ENCODE measurements at regions not wholly inside any gene's neighbourhood (a gene's known extent, or its start where the extent isn't known, plus 50 kb on each side); places are given as distances from the start of the nearest gene placed in this dataset.
"Not testable (repeated sequence)": the region's sequence is repeated elsewhere in the genome, so short reads cannot be mapped to it uniquely, and the experiment has no call there.

DNA sequence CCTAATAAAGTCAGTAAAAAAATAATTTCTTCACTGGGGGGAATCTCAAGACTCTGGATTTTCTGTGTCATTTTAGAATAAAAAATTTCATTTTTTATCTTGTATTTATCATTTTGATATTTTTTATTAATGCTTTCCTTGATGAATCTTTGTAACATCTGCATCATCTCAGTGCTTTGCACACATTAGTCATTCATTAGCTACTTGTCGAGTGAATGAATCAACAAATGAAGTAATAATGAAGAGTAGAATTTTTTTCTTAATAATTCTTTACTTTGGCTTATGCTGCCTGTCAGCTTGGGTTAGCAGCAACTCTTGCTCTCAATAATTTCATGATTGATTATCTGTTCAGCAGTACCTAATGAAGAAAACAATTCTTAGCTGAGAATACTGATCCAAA is 530.8 kb downstream of the GRXCR1 start:
- DNase-seq (ENCODE audit: low read depth in 2 of 3, low spot score in 1 of 3): no peak

DNA sequence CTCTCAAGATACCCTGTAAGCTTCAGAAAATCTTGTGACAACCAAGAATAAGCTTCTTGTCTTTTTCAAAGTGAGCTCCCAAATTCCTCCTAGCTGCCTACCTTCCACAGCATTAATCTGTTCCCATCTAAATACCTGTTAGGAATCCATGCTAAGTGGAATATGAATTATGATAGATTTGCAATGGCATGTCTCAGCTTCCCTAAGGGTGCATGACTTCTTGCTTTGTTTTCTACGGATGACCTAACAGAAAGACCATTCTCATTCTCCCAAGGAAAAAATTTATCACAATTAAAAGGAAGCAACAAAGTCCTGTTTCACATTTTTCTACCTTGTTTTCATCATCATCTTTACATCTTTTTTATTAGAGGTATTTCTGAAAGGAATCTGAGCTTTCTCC is 532.7 kb downstream of the GRXCR1 start:
- DNase-seq (ENCODE audit: low read depth in 2 of 3, low spot score in 1 of 3): no peak

DNA sequence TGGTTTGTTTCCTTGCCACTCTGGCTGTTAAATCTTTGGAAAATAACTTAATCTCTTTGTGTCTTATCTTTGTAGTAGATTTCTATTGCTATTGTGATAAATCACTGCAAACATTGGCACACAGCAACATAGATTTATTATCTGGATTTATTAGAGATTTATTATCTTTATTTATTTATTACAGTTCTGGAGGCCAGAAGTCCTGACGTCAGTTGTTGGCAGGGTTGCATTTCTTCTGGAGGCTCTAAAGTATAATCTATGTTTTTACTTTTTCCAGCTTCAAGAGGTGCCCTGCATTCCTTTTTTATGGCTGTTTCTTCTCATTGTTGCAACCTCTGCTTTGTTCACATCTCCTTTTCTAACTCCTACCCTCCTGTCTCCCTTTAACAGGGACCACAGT is 542.8 kb downstream of the GRXCR1 start:
- DNase-seq (ENCODE audit: low read depth in 2 of 3, low spot score in 1 of 3): no peak

DNA sequence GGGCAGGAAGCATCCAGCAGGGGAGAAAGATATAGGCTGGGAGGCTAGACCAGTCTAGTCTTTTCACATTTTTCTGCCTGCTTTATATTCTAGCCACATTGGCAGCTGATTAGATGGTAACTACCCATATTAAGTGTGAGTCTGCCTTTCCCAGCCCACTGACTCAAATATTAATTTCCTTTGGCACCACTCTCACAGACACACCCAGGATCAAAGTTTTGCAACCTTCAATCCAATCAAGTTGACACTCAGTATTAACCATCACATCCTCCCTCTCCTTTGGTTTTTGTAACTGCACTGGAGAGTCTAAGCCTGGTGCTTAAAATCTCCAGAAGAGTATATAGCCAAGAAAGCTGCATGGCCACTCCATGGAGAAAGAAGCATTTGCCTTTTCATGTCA is 560.4 kb downstream of the GRXCR1 start:
- DNase-seq (ENCODE audit: low read depth in 2 of 3, low spot score in 1 of 3): no peak

DNA sequence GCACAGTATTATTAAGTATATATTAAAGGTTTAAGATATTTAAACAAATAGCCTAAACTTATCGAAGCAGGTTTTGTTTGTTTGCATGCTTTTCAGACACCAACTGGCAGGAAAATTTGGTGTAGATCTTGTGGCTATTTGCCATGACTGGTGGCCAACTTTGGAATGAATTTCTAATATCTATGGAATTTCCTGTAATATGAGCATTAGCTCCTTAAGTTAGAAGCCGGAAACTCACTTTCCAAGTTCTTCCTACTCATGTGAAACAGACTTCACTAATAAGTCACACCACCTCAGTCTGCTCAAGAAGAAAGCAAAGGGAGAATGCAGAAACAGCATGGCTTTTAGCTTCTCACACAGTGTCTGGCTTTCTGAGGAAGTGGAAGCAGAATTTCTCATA is 563.9 kb downstream of the GRXCR1 start:
- DNase-seq (ENCODE audit: low read depth in 2 of 3, low spot score in 1 of 3): no peak

DNA sequence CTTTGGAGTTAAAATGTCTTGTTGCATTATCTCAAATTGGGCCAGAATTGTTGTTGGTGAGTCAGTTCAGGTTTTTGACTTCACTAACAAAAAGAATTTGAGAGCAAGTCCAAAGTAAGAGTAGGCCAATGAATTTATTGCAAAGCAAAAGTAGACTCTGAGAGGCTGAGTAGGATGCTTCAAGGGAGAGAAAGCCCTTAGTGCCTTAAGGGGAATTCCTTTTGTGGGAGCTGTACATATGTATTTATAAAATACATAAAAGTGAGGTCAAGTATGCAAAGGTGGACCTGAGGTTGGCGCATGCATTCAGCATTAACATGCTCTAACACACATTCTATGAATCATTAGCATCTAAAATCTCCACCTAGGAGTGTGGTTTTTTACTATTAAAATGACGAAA is 565.4 kb downstream of the GRXCR1 start:
- DNase-seq (ENCODE audit: low read depth in 2 of 3, low spot score in 1 of 3): no peak

DNA sequence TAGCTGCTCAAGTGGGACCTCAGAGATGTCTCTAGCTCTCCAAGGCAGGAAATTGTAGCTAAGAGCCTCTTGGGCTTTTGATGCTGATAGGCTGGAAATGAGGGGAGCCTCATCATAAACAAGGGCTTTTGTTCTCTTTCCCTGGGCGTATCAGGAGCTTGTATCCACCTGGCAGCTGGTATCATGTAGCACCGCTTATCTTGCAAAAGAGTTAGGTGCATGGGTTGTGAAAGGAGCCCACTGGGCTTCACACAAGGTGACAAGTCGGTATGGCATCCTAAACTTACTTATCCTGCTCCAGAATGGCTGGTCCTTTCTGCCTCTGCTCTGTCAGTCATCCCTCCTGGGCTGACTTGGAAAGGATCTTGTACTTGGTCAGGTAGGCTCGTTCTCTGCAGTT is 565.8 kb downstream of the GRXCR1 start:
- DNase-seq (ENCODE audit: low read depth in 2 of 3, low spot score in 1 of 3): no peak

DNA sequence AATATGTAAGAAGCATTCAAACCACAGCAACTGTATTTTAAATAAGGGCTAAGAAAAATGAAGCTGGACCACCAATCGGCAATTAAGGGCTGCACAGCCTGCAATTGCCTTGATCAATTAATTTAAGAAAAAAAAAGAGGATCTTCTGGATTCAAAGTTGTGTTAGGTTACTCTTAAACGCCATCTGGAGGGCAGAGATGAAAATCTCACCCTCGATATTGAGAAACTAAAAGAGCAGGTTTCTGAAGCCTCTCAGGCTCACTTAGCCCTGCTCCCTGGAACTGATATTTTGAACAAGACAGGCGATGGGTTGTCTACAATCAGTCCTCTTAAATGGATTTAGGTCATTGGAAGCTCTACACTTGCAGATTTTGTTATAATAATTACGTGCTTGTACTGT is 579.4 kb downstream of the GRXCR1 start:
- DNase-seq (ENCODE audit: low read depth in 2 of 3, low spot score in 1 of 3): no peak

DNA sequence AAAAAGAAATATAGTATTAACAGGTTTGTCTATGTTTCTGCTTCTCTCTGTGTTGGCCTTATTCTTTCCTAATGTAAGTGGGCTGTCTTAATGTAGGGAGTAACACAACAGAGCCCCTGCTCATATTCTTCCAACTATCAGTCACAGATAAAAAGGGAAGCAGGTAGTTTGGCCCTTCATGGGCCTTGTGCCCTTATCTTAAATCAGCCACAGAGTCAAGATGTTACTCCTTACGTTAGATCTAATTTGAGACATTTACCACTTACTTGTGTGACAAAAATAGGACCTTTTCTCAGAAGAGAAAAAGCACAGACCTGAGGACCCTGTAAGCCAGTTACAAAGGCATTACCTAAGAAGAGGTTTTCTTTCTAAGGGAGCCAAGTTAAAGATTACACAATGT is 589.0 kb downstream of the GRXCR1 start:
- no peak for DNase-seq (ENCODE audit: low read depth in 2 of 3, low spot score in 1 of 3)

DNA sequence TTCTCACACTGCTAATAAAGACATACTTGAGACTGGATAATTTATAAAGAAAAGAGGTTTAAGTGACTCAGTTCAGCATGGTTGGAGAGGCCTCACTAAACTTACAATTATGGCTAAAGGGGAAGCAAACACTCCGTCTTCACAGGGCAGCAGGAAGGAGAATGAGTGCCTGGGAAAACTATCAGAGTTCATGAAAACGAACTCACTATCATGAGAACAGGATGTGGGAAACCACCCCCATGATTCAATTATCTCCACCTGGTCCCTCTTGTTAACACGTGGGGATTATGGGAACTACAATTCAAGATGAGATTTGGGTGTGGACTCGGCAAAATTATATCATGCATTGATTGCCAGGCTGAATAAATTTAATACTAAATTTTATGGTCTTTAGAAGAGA is 592.7 kb downstream of the GRXCR1 start:
- DNase-seq (ENCODE audit: low read depth in 2 of 3, low spot score in 1 of 3): no peak

DNA sequence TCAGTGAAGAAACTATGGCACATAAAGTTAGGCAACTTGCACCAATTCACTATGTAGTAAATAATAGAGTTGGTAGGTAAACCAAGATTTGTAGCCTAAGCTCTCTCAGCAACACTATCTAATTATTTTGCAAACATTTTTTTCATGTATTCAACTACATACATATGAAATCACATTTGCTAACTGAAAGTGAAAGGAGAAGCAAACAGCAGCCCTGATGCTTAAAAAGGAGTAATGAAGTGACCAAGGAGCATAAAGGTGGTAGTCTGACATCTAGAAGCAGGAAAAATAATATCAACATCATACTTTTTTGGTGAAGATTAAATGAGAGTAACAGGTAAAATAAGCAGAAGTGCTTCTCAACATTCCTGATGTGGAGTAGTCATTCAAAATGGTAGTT is 603.7 kb downstream of the GRXCR1 start:
- no peak for DNase-seq (ENCODE audit: low read depth in 2 of 3, low spot score in 1 of 3)

DNA sequence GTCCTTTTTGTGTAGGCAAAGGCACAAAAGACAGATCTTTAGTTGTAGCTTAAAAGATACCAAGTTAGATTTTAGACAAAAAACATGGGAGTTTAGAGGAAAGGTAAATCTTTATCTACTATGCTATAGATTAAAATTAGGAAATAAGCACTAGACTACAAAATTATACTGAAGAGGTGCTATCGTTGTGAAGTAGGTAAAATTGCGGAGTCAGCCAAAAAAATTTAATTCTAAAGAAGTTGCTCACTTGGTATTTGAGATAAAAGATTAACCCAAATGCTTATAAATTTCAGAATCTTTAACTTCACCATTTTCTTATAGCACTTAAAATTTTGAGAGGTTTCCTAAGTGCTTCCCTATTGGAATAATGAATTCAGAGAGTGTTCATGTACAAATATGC is 604.1 kb downstream of the GRXCR1 start:
- no peak for DNase-seq (ENCODE audit: low read depth in 2 of 3, low spot score in 1 of 3)

DNA sequence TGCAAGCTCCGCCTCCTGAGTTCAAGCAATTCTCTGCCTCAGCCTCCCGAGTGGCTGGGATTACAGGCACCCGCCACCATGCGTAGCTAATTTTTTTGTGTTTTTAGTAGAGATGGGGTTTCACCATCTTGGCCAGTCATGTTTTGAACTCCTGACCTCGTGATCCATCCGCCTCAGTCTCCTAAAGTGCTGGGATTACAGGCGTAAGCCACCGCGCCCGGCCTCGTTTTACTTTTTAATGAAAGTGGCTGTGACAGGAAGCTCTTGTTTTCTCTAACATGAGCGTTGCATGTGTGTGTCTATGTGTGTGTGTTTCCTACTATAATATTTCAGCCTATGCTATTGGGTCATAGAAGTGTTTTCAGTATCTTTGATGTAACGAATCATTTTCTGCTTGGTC is 613.3 kb downstream of the GRXCR1 start:
- not testable (repeated sequence) for DNase-seq (ENCODE audit: low read depth in 2 of 3, low spot score in 1 of 3)

DNA sequence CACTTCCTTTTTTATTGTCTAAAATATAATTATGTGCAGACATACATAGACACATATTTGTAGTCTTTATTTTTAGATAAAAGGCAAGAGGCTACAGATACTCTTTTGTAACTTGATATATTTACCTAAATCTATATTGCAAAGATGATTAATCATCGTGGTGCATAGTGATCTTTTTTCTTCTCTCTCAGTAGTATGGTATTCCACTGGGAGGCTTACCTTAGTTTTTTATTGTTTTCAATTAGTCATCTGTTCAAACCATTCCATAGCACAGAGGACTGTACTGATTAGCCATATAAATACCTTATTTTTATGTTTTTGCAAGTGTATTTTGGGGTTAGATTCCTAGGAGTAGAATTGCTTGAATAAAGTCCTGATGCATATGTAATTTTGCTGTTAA is 619.7 kb downstream of the GRXCR1 start:
- DNase-seq (ENCODE audit: low read depth in 2 of 3, low spot score in 1 of 3): no peak

DNA sequence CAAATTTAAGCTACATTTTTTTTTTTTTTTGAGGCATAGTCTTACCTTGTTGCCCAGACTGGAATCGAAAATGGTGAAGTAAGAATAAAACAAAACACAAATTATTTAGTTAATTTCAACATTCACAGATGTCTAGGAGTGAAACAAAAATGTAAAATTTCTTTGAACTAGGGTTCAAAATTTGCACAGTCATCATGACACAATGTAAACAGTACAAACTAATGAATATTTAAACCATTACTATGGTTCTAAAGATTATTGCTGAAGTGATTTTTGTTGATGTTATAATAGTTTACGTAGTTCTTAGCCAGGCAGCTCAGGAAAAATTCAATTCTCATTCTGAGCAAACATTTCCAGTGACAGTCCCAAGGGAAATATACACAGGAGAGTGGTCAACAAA is 633.1 kb downstream of the GRXCR1 start:
- DNase-seq (ENCODE audit: low read depth in 2 of 3, low spot score in 1 of 3): no peak

DNA sequence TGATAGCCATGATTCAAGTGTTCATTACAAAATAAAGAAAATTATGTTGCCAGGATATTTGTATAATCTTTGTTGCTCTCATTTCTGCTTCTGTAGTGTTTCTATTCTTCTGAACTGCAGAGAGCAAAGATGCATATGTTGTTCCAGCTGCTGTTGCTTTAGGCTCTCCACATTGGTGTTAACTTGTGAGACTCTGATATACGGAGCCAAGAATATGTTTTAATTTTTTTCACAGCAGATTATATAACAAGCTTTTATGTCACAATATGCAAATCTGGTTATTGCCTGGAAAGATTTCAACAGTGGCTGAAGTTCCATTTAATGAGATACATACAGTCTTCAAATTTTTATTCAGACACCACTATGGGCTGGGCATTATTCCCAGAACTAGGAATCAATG is 655.0 kb downstream of the GRXCR1 start:
- DNase-seq (ENCODE audit: low read depth in 2 of 3, low spot score in 1 of 3): no peak

DNA sequence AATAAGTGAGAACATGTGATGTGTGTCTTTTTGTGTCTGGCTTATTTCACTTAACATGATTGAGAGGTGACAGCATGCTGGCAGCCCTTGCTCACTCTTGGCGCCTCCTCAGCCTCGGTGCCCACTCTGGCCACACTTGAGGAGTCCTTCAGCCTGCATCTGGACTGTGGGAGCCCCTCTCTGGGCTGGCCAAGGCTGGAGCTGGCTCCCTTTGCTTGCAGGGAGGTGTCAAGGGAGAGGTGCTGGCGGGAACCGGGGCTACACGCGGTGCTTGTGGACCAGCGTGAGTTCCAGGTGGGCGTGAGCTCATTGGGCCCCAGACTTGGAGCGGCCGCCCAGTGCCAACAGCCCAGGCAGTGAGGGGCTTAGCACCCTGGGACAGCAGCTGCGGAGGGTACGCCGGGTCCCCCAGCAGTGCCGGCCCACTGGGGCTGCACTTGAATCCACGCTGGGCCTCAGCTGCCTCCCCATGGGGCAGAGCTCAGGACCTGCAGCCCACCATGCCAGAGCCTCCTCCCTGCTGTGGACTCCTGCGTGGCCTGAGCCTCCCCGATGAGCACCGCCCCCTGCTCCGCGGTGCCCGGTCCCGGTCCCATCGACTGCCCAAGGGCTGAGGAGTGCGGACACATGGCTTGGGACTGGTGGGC is 658.6 kb downstream of the GRXCR1 start:
- DNase-seq (ENCODE audit: low read depth in 2 of 3, low spot score in 1 of 3): no peak

DNA sequence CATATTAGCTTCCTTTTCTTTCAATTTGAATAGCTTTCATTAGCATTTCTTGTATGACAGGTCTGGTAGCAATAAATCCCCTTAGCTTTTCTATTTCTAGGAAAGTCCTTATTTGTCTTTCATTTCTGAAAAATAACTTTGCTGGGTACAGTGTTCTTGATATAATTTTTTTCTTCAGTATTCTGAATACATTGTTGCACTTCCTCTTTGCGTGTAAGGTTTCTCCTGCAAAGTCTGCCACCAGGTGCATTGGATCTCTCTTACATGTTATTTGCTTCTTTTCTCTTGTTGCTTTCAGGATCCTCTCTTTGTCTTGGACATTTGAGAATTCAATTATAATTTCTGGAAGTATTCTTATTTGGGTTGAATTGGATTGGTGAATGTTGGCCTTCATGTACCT is 663.7 kb downstream of the GRXCR1 start:
- no peak for DNase-seq (ENCODE audit: low read depth in 2 of 3, low spot score in 1 of 3)

DNA sequence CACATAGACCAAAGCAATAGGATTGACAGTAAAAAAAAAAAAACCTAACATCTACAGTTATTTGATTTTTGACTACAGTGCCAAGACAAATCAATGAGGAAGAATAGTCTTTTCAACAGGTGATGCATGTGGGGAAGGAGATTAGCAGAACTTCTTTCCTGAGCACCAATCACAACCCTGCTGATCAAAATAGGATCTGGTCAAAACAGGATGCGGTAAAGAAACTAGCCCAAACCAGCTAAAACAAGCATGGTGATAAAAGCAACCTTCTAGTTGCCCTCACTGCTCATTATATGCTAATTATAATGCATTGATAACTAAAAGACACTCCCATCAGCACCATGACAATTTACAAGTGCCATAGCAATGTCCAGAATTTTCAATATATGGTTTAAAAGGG is 667.5 kb downstream of the GRXCR1 start:
- no peak for DNase-seq (ENCODE audit: low read depth in 2 of 3, low spot score in 1 of 3)

DNA sequence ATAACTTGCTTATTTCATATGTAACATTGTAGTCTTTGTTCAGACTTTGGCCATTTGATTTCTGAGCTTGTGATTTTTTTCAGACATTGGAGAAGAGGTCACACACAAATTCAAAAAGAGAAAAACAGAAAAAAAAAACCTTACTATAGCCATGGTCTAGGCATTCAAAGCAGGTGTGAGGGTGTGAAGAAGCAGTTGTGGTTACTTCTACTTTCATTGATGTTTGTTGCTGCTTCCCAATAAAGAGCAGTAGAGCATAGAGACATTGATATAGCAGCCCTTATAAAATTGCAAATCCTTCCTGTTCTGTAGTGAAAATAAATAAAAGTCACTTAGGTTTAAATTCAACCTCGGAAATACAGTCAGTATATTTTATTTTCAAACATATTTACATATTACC is 671.6 kb downstream of the GRXCR1 start:
- no peak for DNase-seq (ENCODE audit: low read depth in 2 of 3, low spot score in 1 of 3)

DNA sequence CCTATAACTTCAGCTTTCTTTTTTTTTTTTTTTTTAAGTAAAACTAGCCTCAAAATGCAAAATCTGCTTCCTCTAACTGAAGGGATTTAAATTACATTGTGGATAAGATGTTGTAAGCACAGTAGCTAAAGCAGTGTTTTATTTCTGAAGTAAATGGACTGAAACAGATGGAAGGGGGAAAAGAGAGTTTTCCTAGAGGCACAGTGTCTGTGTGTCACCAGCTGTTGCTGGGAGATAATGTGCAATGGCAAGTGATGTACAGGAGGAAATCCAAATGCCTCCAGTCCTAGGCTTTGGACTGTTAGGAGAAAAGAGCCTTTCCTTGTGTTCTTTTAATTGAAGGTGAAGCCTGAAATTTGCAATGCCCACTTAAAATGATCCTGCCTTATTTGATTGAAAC is 672.1 kb downstream of the GRXCR1 start:
- DNase-seq (ENCODE audit: low read depth in 2 of 3, low spot score in 1 of 3): no peak

DNA sequence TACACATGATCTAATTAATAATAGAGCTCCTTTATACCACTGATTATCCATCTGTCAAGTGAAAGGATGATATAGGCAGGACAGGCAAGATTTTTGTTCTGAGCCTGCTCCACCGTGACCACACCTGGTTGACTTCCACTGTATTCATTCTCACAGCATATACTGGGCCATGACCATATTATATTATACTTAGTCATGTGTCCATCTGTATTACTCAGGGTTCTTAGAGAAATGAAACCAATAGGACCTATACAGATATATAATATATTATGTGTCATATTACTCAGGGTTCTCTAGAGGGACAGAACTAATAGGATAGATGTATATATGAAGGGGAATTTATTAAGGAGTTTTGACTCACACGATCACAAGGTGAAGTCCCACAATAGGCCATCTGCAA is 675.1 kb downstream of the GRXCR1 start:
- DNase-seq (ENCODE audit: low read depth in 2 of 3, low spot score in 1 of 3): no peak

DNA sequence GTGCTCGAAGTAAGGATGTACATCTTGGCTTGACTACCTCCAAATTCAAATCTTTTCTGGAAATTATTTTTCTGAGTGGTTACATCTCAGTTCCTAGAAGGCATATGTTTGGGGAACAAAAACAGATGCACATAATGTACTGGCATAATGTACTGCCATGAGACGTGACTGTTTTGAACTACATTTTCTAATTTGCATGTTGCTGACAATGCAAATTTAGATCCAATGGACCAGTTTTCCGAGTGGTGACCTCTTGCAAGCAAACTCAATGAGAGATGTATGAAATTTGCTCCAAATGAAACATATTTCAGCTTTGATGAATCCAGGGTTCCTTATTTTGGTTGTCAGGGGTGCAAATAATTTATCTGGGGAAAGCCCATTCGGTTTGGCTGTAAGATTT is 694.3 kb downstream of the GRXCR1 start:
- DNase-seq (ENCODE audit: low read depth in 2 of 3, low spot score in 1 of 3): no peak

DNA sequence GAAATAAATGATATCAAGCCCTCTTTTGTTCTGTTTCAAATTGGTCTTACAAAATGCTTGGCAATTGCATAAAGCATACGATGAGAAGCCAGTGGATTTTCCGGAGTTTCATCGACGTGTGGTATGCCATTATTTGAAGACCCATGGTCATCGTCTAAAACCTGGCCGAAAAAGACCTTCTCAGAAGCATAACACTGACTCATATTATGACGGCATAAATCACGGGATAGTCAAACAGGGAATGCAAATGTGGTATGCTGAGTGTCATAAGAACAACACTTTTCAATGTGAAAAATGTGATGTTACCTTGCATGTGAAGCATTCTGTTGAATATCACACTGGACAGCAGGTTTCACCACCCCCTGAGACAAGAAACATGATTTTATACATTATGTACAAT is 695.2 kb downstream of the GRXCR1 start:
- no peak for DNase-seq (ENCODE audit: low read depth in 2 of 3, low spot score in 1 of 3)
